K562 (cell line): ENCODE measurements at regions not wholly inside any gene's neighbourhood (a gene's known extent, or its start where the extent isn't known, plus 50 kb on each side); places are given as distances from the start of the nearest gene placed in this dataset.
A peak's percentile ranks its signal among the peaks of the same experiment; 100 is the strongest.

Source experiments
- CLOCK ChIP-seq: fragments of 250-450 bp; sonication (Bioruptor Pico); IDR thresholded peaks from 2 replicates; pipeline ENCODE4 v1.4.0; 2020; ENCODE audit warnings: mild to moderate bottlenecking, moderate library complexity, borderline replicate concordance
- CTBP1 ChIP-seq: fragments of 450-650 bp; IDR thresholded peaks from 2 replicates; pipeline ENCODE4 v1.6.1; 2016; ENCODE audit warnings: borderline replicate concordance
- ETS2 ChIP-seq: IDR thresholded peaks from 2 replicates; pipeline ENCODE4 v1.6.1; 2016; ENCODE audit warnings: borderline replicate concordance, missing genetic modification characterization, mild to moderate bottlenecking, moderate library complexity, missing compliant biosample characterization; ENCODE audit not compliant: poor library complexity, severe bottlenecking
- MAZ ChIP-seq, 2 experiments: fragments of 450-650 bp in 1 of 2; sonication (generic) in 1 of 2; formaldehyde crosslinking; IDR thresholded peaks in 1 of 2; conservative IDR thresholded peaks in 1 of 2; 2 replicates each; pipeline versions ENCODE4 v1.4.0 to v1.5.0; 2020; ENCODE audit warnings: mild to moderate bottlenecking in 1 of 2, missing genetic modification reagents in 1 of 2
- POLR2A ChIP-seq: fragments of 450-650 bp; conservative IDR thresholded peaks from 2 replicates; pipeline ENCODE4 v1.6.1; 2016
- RAD51 ChIP-seq: fragments of 450-650 bp; IDR thresholded peaks from 2 replicates; pipeline ENCODE4 v1.7.1; 2016; ENCODE audit warnings: low read depth, mild to moderate bottlenecking, borderline replicate concordance
- TRIM25 ChIP-seq: fragments of 450-650 bp; IDR thresholded peaks from 2 replicates; pipeline ENCODE4 v1.7.0; 2016; ENCODE audit warnings: borderline replicate concordance
- VEZF1 ChIP-seq: fragments of 200-800 bp; sonication (Bioruptor generic); IDR thresholded peaks from 2 replicates; pipeline ENCODE4 v1.6.1; 2017; ENCODE audit warnings: missing genetic modification characterization, missing compliant biosample characterization
- ZBTB1 ChIP-seq: sonication (generic); formaldehyde crosslinking; IDR thresholded peaks from 2 replicates; pipeline ENCODE4 v1.8.1; 2023; ENCODE audit warnings: missing genetic modification reagents, low read depth, mild to moderate bottlenecking, borderline replicate concordance
- ZNF263 ChIP-seq: sonication (generic); formaldehyde crosslinking; IDR thresholded peaks from 2 replicates; pipeline ENCODE4 v1.8.0; 2022; ENCODE audit warnings: mild to moderate bottlenecking, missing genetic modification reagents, borderline replicate concordance
- ZNF407 ChIP-seq: fragments of 450-650 bp; IDR thresholded peaks from 2 replicates; pipeline ENCODE4 v1.6.1; 2016; ENCODE audit warnings: low read depth
- ZNF436 ChIP-seq: fragments of 250-450, 450-650 bp; sonication (Bioruptor Pico); formaldehyde crosslinking; IDR thresholded peaks from 2 replicates; pipeline ENCODE4 v1.7.0; 2020; ENCODE audit warnings: mild to moderate bottlenecking

GRCh38 chr2:9760069-9760901 lies 83.0 kb upstream of the TAF1B start (continued):
- TF ChIP-seq ZNF407, result no peak
- TF ChIP-seq CTBP1, result peak; percentile 11; the same call in 1 of the 2 replicates
- TF ChIP-seq ZNF436, result peak; percentile 98
- TF ChIP-seq VEZF1, result peak; percentile 4; the same call in 1 of the 2 replicates
- TF ChIP-seq TRIM25, result no peak
- no peak for TF ChIP-seq MAZ (CRISPR knock-in tag; conservative IDR thresholded peaks at IDR 0.05 in 1 of 2, IDR thresholded peaks at IDR 0.05 in 1 of 2)
- no peak for TF ChIP-seq ZNF263 (CRISPR knock-in tag)
- TF ChIP-seq RAD51, result no peak
- no peak for TF ChIP-seq ETS2 (tag)
- TF ChIP-seq ZBTB1 (CRISPR knock-in tag), result no peak
- TF ChIP-seq POLR2A, result no peak
- TF ChIP-seq CLOCK, result no peak
